ENCODE measurements at regions not wholly inside any gene's neighbourhood (a gene's known extent, or its start where the extent isn't known, plus 50 kb on each side); places are given as distances from the start of the nearest gene placed in this dataset.

DNA sequence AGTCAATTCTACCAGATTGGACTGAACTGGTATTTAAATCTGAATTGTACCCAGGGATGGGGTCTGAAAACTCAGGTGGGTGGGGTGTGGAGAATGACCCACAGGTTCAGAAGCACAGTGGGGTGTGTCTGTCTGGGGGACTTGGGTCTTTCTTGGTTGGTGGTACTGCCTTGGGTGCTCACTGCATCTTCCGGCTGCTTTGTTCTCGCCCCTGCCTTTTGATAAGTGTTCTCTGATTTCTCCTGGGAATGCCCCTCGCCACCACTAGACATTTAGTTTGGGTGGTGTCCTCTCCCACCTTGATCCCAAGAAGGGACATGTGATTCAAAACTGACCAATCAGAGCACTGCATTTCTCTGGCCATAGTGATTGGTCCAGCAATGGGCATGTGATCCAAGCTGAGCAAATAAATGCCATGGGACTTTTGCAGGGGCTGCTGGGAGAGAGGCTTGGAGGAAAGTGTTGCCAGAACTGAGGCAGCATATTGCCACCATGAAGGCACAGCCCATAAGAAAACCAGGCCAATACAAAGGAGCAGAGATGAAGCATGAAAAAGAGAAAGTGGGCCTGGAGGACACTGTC lies 270.5 kb downstream of the NPHP4 start:
- peaks cover 0 to 4% (median 0%) of the 10 kb centered on the region in 4 donors for H3K27me3 ChIP-seq (ENCODE audit: control insufficient read depth in 4 of 4, insufficient read depth in 4 of 4, low read length in 3 of 4)
- 83% methylated on average over 3 of the region's 3 CpGs for WGBS
- no peak for DNase-seq (ENCODE audit: low spot score)

GRCh38 chr1:5720936-5721335 lies 271.3 kb downstream of the NPHP4 start:
- H3K27me3 ChIP-seq (ENCODE audit: control insufficient read depth in 4 of 4, insufficient read depth in 4 of 4, low read length in 3 of 4), result peaks cover 0 to 4% (median under 1%) of the 10 kb centered on the region in 4 donors
- H3K4me1 ChIP-seq (ENCODE audit: control insufficient read depth in 4 of 4, insufficient read depth in 4 of 4, low read length in 3 of 4), result no peaks in the 10 kb centered on the region
- peaks cover 0 to under 1% (median under 1%) of the 10 kb centered on the region in 4 donors for H3K9me3 ChIP-seq (ENCODE audit: control insufficient read depth in 4 of 4, low read length in 3 of 4)
- no peak overlapping the region for H3K9ac ChIP-seq (ENCODE audit: low read depth in 1 of 2, low read length in 2 of 2)
- no peak overlapping the region for H3K4me3 ChIP-seq (ENCODE audit: low read depth in 1 of 3, low read length in 3 of 3)
- no peak for DNase-seq (ENCODE audit: low spot score)
- WGBS, result 86% methylated on average over 4 of the region's 4 CpGs
- no peak for TF ChIP-seq EGR1 (IDR thresholded peaks at IDR 0.05; ENCODE audit: low read depth in 2 of 2)
- TF ChIP-seq JUND (IDR thresholded peaks at IDR 0.05), result no peak
- TF ChIP-seq HNF4G (IDR thresholded peaks at IDR 0.05), result no peak
- TF ChIP-seq, protein P1, sequence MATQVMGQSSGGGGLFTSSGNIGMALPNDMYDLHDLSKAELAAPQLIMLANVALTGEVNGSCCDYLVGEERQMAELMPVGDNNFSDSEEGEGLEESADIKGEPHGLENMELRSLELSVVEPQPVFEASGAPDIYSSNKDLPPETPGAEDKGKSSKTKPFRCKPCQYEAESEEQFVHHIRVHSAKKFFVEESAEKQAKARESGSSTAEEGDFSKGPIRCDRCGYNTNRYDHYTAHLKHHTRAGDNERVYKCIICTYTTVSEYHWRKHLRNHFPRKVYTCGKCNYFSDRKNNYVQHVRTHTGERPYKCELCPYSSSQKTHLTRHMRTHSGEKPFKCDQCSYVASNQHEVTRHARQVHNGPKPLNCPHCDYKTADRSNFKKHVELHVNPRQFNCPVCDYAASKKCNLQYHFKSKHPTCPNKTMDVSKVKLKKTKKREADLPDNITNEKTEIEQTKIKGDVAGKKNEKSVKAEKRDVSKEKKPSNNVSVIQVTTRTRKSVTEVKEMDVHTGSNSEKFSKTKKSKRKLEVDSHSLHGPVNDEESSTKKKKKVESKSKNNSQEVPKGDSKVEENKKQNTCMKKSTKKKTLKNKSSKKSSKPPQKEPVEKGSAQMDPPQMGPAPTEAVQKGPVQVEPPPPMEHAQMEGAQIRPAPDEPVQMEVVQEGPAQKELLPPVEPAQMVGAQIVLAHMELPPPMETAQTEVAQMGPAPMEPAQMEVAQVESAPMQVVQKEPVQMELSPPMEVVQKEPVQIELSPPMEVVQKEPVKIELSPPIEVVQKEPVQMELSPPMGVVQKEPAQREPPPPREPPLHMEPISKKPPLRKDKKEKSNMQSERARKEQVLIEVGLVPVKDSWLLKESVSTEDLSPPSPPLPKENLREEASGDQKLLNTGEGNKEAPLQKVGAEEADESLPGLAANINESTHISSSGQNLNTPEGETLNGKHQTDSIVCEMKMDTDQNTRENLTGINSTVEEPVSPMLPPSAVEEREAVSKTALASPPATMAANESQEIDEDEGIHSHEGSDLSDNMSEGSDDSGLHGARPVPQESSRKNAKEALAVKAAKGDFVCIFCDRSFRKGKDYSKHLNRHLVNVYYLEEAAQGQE (IDR thresholded peaks at IDR 0.05), result no peak
- TF ChIP-seq TAF1 (conservative IDR thresholded peaks at IDR 0.05), result no peak
- TF ChIP-seq, protein P2, sequence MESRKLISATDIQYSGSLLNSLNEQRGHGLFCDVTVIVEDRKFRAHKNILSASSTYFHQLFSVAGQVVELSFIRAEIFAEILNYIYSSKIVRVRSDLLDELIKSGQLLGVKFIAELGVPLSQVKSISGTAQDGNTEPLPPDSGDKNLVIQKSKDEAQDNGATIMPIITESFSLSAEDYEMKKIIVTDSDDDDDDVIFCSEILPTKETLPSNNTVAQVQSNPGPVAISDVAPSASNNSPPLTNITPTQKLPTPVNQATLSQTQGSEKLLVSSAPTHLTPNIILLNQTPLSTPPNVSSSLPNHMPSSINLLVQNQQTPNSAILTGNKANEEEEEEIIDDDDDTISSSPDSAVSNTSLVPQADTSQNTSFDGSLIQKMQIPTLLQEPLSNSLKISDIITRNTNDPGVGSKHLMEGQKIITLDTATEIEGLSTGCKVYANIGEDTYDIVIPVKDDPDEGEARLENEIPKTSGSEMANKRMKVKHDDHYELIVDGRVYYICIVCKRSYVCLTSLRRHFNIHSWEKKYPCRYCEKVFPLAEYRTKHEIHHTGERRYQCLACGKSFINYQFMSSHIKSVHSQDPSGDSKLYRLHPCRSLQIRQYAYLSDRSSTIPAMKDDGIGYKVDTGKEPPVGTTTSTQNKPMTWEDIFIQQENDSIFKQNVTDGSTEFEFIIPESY (IDR thresholded peaks at IDR 0.05), result no peak
- no peak for TF ChIP-seq YY1 (IDR thresholded peaks at IDR 0.05)
- TF ChIP-seq GABPA (IDR thresholded peaks at IDR 0.05 in 1 of 2, conservative IDR thresholded peaks at IDR 0.05 in 1 of 2), result no peak
- no peak for TF ChIP-seq RAD21 (IDR thresholded peaks at IDR 0.05)
- TF ChIP-seq SP1 (IDR thresholded peaks at IDR 0.05), result no peak
- no peak for TF ChIP-seq HNF4A (conservative IDR thresholded peaks at IDR 0.05)
- no peak for TF ChIP-seq NR2F2 (IDR thresholded peaks at IDR 0.05)
- TF ChIP-seq FOXA1 (IDR thresholded peaks at IDR 0.05), result no peak
- TF ChIP-seq, protein P3, sequence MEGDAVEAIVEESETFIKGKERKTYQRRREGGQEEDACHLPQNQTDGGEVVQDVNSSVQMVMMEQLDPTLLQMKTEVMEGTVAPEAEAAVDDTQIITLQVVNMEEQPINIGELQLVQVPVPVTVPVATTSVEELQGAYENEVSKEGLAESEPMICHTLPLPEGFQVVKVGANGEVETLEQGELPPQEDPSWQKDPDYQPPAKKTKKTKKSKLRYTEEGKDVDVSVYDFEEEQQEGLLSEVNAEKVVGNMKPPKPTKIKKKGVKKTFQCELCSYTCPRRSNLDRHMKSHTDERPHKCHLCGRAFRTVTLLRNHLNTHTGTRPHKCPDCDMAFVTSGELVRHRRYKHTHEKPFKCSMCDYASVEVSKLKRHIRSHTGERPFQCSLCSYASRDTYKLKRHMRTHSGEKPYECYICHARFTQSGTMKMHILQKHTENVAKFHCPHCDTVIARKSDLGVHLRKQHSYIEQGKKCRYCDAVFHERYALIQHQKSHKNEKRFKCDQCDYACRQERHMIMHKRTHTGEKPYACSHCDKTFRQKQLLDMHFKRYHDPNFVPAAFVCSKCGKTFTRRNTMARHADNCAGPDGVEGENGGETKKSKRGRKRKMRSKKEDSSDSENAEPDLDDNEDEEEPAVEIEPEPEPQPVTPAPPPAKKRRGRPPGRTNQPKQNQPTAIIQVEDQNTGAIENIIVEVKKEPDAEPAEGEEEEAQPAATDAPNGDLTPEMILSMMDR (IDR thresholded peaks at IDR 0.05; ENCODE audit: low read depth, low read length, missing input control), result no peak
- TF ChIP-seq ATF3 (IDR thresholded peaks at IDR 0.05), result no peak
- no peak for TF ChIP-seq FOXA2 (IDR thresholded peaks at IDR 0.05)
- TF ChIP-seq RXRA (IDR thresholded peaks at IDR 0.05), result no peak
- no peak for TF ChIP-seq MAX (IDR thresholded peaks at IDR 0.05)
- H3K36me3 ChIP-seq (ENCODE audit: control insufficient read depth in 4 of 4, insufficient read depth in 3 of 4, low read depth in 1 of 4, low read length in 3 of 4), result no peaks in the 10 kb centered on the region
- no peak overlapping the region for H3K27ac ChIP-seq (ENCODE audit: low read depth in 1 of 2, low read length in 2 of 2)

More for the DNA sequence above, 270.5 kb downstream of the NPHP4 start:
- no peaks in the 10 kb centered on the region for H3K36me3 ChIP-seq (ENCODE audit: control insufficient read depth in 4 of 4, insufficient read depth in 3 of 4, low read depth in 1 of 4, low read length in 3 of 4)
- TF ChIP-seq, protein P2 (IDR thresholded peaks at IDR 0.05), result no peak
- TF ChIP-seq TAF1 (conservative IDR thresholded peaks at IDR 0.05), result no peak
- H3K9me3 ChIP-seq (ENCODE audit: control insufficient read depth in 4 of 4, low read length in 3 of 4), result no peaks in the 10 kb centered on the region
- no peaks in the 10 kb centered on the region for H3K4me1 ChIP-seq (ENCODE audit: control insufficient read depth in 4 of 4, insufficient read depth in 4 of 4, low read length in 3 of 4)
- H3K27ac ChIP-seq (ENCODE audit: low read depth in 1 of 2, low read length in 2 of 2), result no peak overlapping the region
- no peak overlapping the region for H3K4me3 ChIP-seq (ENCODE audit: low read depth in 1 of 3, low read length in 3 of 3)
- no peak overlapping the region for H3K9ac ChIP-seq (ENCODE audit: low read depth in 1 of 2, low read length in 2 of 2)
